GM08714 (cell line): ENCODE measurements at regions not wholly inside any gene's neighbourhood (a gene's known extent, or its start where the extent isn't known, plus 50 kb on each side); places are given as distances from the start of the nearest gene placed in this dataset.

Source experiments
- H3K4me3 ChIP-seq: fragments of 200-500 bp; sonication (Bioruptor generic); 2 replicates; pipeline ENCODE4 v1.5.1; 2014; ENCODE audit warnings: mild to moderate bottlenecking, low read length, inconsistent platforms
- ZNF274 ChIP-seq: IDR thresholded peaks from 2 replicates; pipeline ENCODE4 v1.6.1; 2012; ENCODE audit warnings: mild to moderate bottlenecking, low read depth, low read length

- H3K4me3 ChIP-seq = no peak overlapping the region
- TF ChIP-seq ZNF274 = no peak
Measured at GRCh38 chr20:36097337-36098151, 57.0 kb upstream of the EPB41L1 start.

- no peak for TF ChIP-seq ZNF274
- no peak overlapping the region for H3K4me3 ChIP-seq
Measured at GRCh38 chr20:36098364-36098763, 56.2 kb upstream of the EPB41L1 start.

GRCh38 chr20:36099106-36099505 lies 55.4 kb upstream of the EPB41L1 start:
- no peak overlapping the region for H3K4me3 ChIP-seq
- no peak for TF ChIP-seq ZNF274

- no peak for TF ChIP-seq ZNF274
- no peak overlapping the region for H3K4me3 ChIP-seq
Measured at GRCh38 chr20:36101192-36101591, 53.3 kb upstream of the EPB41L1 start.

DNA sequence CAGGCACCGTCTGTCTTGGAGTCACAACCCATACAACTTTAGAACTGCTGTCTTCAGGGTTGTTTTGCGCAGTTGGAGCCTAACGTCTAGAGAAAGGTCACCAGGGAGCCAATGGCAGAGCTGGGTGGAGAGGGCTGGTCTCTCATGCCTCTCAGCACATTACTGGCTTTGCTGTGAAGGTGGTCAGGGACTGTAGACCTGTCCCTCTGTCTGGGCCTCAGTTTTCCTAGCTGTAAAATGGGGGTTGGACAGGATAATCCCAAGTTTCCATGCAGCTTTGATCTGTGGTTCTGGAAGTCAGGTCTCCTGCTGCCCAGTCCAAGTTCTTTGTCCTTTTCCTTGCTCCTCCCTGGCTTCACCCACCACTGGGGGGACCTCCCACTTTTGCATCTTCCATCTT lies 52.2 kb upstream of the EPB41L1 start:
- no peak overlapping the region for H3K4me3 ChIP-seq
- no peak for TF ChIP-seq ZNF274

- H3K4me3 ChIP-seq = no peak overlapping the region
- no peak for TF ChIP-seq ZNF274
Measured at GRCh38 chr20:36102809-36103596, 51.5 kb upstream of the EPB41L1 start.

GRCh38 chr20:36104244-36104643 lies 50.3 kb upstream of the EPB41L1 start:
- no peak for TF ChIP-seq ZNF274
- H3K4me3 ChIP-seq = no peak overlapping the region
